GM12878 (cell line): ENCODE measurements at regions not wholly inside any gene's neighbourhood (a gene's known extent, or its start where the extent isn't known, plus 50 kb on each side); places are given as distances from the start of the nearest gene placed in this dataset.

Experiments used
- CREB1 ChIP-seq: IDR thresholded peaks from 2 replicates; pipeline ENCODE4 v1.6.1; 2012; ENCODE audit warnings: low read depth, mild to moderate bottlenecking, inconsistent platforms
- ESRRA ChIP-seq: IDR thresholded peaks from 2 replicates; pipeline ENCODE4 v1.6.1; 2012; ENCODE audit warnings: mild to moderate bottlenecking, low read length, improper control_type of control experiment
- EZH2 ChIP-seq: IDR thresholded peaks from 2 replicates; pipeline ENCODE4 v1.6.1; 2012; ENCODE audit warnings: low read depth, mild to moderate bottlenecking, control low read depth, inconsistent platforms, low read length, borderline replicate concordance; ENCODE audit not compliant: control insufficient read depth
- HDGF ChIP-seq: fragments of 450-650 bp; IDR thresholded peaks from 2 replicates; pipeline ENCODE4 v1.6.1; 2016; ENCODE audit warnings: antibody characterized with exemption
- NFIC ChIP-seq: IDR thresholded peaks from 2 replicates; pipeline ENCODE4 v1.6.1; 2012; ENCODE audit warnings: low read depth, mild to moderate bottlenecking, inconsistent platforms, low read length, moderate library complexity
- TBL1XR1 ChIP-seq: IDR thresholded peaks from 2 replicates; pipeline ENCODE4 v1.6.1; 2012; ENCODE audit warnings: low read depth, low read length, improper control_type of control experiment
- YY1 ChIP-seq: IDR thresholded peaks from 2 replicates; pipeline ENCODE4 v1.6.1; 2011; ENCODE audit warnings: low read depth, mild to moderate bottlenecking, low read length
- TF ChIP-seq, protein P1 (sequence below), 3 experiments: IDR thresholded peaks in 2 of 3; conservative IDR thresholded peaks in 1 of 3; 2 replicates each; pipeline ENCODE4 v1.5.1; 2011; ENCODE audit warnings: low read depth in 3 of 3, low read length in 3 of 3, mild to moderate bottlenecking in 3 of 3, control low read depth in 2 of 3, moderate library complexity in 2 of 3, inconsistent platforms in 1 of 3, mixed read lengths in 1 of 3; ENCODE audit not compliant: control insufficient read depth in 2 of 3, insufficient read depth in 1 of 3; ENCODE audit errors: extremely low read depth in 1 of 3

DNA sequence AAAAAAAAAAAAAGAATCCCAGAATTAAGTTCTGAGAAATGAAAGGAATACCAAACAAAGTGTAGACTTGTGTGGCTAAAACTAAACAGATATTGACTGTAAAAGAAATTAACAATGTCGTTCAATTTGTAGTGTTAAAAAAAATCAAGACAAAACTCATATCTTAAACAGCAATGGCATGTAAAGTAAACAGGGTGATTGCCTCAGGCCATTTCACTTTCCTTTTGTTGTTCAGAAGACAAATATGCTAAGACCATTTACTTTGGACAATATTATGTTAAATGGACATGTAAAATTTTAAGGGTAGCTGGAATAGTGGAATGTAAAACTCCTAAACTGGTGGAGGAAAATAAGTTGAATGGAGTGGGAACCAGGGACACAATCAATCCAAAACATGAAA, 139.1 kb downstream of the RTP4 start:
- TF ChIP-seq ESRRA: no peak
- TF ChIP-seq, protein P1, sequence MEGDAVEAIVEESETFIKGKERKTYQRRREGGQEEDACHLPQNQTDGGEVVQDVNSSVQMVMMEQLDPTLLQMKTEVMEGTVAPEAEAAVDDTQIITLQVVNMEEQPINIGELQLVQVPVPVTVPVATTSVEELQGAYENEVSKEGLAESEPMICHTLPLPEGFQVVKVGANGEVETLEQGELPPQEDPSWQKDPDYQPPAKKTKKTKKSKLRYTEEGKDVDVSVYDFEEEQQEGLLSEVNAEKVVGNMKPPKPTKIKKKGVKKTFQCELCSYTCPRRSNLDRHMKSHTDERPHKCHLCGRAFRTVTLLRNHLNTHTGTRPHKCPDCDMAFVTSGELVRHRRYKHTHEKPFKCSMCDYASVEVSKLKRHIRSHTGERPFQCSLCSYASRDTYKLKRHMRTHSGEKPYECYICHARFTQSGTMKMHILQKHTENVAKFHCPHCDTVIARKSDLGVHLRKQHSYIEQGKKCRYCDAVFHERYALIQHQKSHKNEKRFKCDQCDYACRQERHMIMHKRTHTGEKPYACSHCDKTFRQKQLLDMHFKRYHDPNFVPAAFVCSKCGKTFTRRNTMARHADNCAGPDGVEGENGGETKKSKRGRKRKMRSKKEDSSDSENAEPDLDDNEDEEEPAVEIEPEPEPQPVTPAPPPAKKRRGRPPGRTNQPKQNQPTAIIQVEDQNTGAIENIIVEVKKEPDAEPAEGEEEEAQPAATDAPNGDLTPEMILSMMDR (IDR thresholded peaks at IDR 0.05 in 2 of 3, conservative IDR thresholded peaks at IDR 0.05 in 1 of 3; ENCODE audit: control insufficient read depth in 2 of 3, extremely low read depth in 1 of 3, insufficient read depth in 1 of 3, low read depth in 3 of 3, low read length in 3 of 3): no peak
- TF ChIP-seq TBL1XR1: no peak
- no peak for TF ChIP-seq EZH2
- no peak for TF ChIP-seq YY1
- no peak for TF ChIP-seq NFIC
- no peak for TF ChIP-seq CREB1
- no peak for TF ChIP-seq HDGF
